OCI-LY1 (cell line): ENCODE measurements at regions not wholly inside any gene's neighbourhood (a gene's known extent, or its start where the extent isn't known, plus 50 kb on each side); places are given as distances from the start of the nearest gene placed in this dataset.
A peak's percentile ranks its signal among the peaks of the same experiment; 100 is the strongest.

Source experiments
- H2AFZ ChIP-seq: fragments of 200-600 bp; sonication (generic), shearing (Covaris generic); 2 replicates; pipeline ENCODE4 v1.6.0; 2014; ENCODE audit warnings: antibody characterized with exemption, mild to moderate bottlenecking, low read length
- H3F3A ChIP-seq: fragments of 200-600 bp; sonication (generic), shearing (Covaris generic); 2 replicates; pipeline ENCODE4 v1.6.0; 2014; ENCODE audit warnings: mild to moderate bottlenecking, antibody characterized with exemption, low read length, moderate library complexity; ENCODE audit not compliant: insufficient read depth
- H3K27ac ChIP-seq: fragments of 200-600 bp; sonication (generic); 2 replicates; pipeline ENCODE4 v1.5.1; 2014; ENCODE audit warnings: low read length, mixed run types, mild to moderate bottlenecking, low read depth; ENCODE audit not compliant: poor library complexity, severe bottlenecking
- H3K27me3 ChIP-seq: fragments of 200-600 bp; sonication (generic); 2 replicates; pipeline ENCODE4 v1.6.0; 2014; ENCODE audit warnings: antibody characterized with exemption, mild to moderate bottlenecking, low read length, moderate library complexity; ENCODE audit not compliant: insufficient read depth
- H3K36me3 ChIP-seq: fragments of 200-600 bp; sonication (generic); 2 replicates; pipeline ENCODE4 v1.6.1; 2014; ENCODE audit warnings: mild to moderate bottlenecking, antibody characterized with exemption, low read length, moderate library complexity, mixed read lengths; ENCODE audit not compliant: insufficient read depth
- H3K4me1 ChIP-seq: fragments of 200-600 bp; sonication (generic); 2 replicates; pipeline ENCODE4 v1.5.1; 2014; ENCODE audit warnings: mild to moderate bottlenecking, low read length, moderate library complexity; ENCODE audit not compliant: insufficient read depth, severe bottlenecking
- H3K4me2 ChIP-seq: fragments of 200-600 bp; sonication (generic), shearing (Covaris generic); 2 replicates; pipeline ENCODE4 v1.6.1; 2014; ENCODE audit warnings: low read length
- H3K4me3 ChIP-seq: fragments of 200-600 bp; sonication (generic); 2 replicates; pipeline ENCODE4 v1.5.1; 2014; ENCODE audit warnings: low read length, low read depth, mild to moderate bottlenecking, mixed read lengths; ENCODE audit not compliant: poor library complexity, severe bottlenecking
- H3K79me2 ChIP-seq: fragments of 200-600 bp; shearing (Covaris generic); 2 replicates; pipeline ENCODE4 v1.6.1; 2016; ENCODE audit warnings: mixed run types, low read length, mixed read lengths; ENCODE audit not compliant: insufficient read depth
- H3K9ac ChIP-seq: fragments of 200-600 bp; sonication (generic), shearing (Covaris generic); 2 replicates; pipeline ENCODE4 v1.6.1; 2014; ENCODE audit warnings: mild to moderate bottlenecking, low read length, mixed read lengths
- H3K9me2 ChIP-seq: fragments of 200-600 bp; sonication (generic), shearing (Covaris generic); 2 replicates; pipeline ENCODE4 v1.6.1; 2014; ENCODE audit warnings: low read depth, mild to moderate bottlenecking, low read length, mixed read lengths
- H3K9me3 ChIP-seq: fragments of 200-600 bp; shearing (Covaris generic); 2 replicates; pipeline ENCODE4 v1.6.1; 2014; ENCODE audit warnings: low read length, mixed read lengths
- H4K20me1 ChIP-seq: fragments of 200-600 bp; sonication (generic), shearing (Covaris generic); 2 replicates; pipeline ENCODE4 v1.6.0; 2016; ENCODE audit warnings: mild to moderate bottlenecking, low read length; ENCODE audit not compliant: insufficient read depth
- CTCF ChIP-seq: fragments of 200-600 bp; sonication (generic), shearing (Covaris generic); IDR thresholded peaks from 2 replicates; pipeline ENCODE4 v1.5.1; 2017; ENCODE audit warnings: mild to moderate bottlenecking, antibody characterized with exemption, low read length, moderate library complexity, mixed read lengths
- EZH2 ChIP-seq: fragments of 200-600 bp; sonication (generic), shearing (Covaris generic); IDR thresholded peaks from 2 replicates; pipeline ENCODE4 v1.8.0; 2017; ENCODE audit warnings: borderline replicate concordance, mixed run types, mild to moderate bottlenecking, antibody characterized with exemption, low read length, moderate library complexity, mixed read lengths

DNA sequence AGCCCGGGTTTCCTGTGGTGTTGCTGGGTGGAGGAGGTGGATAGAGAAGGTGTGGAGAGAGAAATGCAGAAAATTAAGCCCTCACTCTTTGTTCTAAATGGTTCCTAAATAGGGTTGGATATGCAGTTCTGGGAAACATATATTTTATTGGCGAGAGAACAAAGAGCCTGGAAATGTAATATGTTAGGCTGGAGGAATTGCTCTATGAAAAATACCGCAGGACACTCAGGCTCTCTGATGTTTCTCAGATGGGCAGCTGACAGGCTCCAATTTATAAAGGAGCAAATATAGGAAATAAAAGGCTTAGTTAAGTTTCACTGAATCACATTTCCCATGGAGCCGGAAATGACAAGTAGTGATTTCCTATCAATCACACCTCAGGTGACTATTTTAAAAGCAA is 428.0 kb downstream of the TMEM135 start:
- TF ChIP-seq EZH2 (no peak), CTCF (no peak)
- Histone ChIP-seq H3F3A (no peaks in the 10 kb centered on the region), H3K4me1 (no peaks in the 10 kb centered on the region), H3K27me3 (no peaks in the 10 kb centered on the region), H3K4me3 (no peak overlapping the region), H4K20me1 (no peaks in the 10 kb centered on the region), H3K9me2 (no peaks in the 10 kb centered on the region), H2AFZ (no peak overlapping the region), H3K36me3 (no peaks in the 10 kb centered on the region), H3K79me2 (no peaks in the 10 kb centered on the region), H3K4me2 (no peak overlapping the region), H3K27ac (no peak overlapping the region), H3K9ac (no peak overlapping the region), H3K9me3 (no peaks in the 10 kb centered on the region)

- peak; percentile 50 for TF ChIP-seq CTCF
- TF ChIP-seq EZH2, result no peak
- Histone ChIP-seq H4K20me1 (no peaks in the 10 kb centered on the region), H3K9me2 (no peaks in the 10 kb centered on the region), H3K27ac (no peak overlapping the region), H3K4me1 (no peaks in the 10 kb centered on the region), H3K36me3 (no peaks in the 10 kb centered on the region), H3K4me2 (no peak overlapping the region), H3K9ac (no peak overlapping the region), H3F3A (no peaks in the 10 kb centered on the region), H3K27me3 (no peaks in the 10 kb centered on the region), H3K9me3 (no peaks in the 10 kb centered on the region), H3K4me3 (no peak overlapping the region), H3K79me2 (no peaks in the 10 kb centered on the region), H2AFZ (no peak overlapping the region)
These were observed 425.9 kb downstream of the TMEM135 start for GRCh38 chr11:87463486-87464102.

DNA sequence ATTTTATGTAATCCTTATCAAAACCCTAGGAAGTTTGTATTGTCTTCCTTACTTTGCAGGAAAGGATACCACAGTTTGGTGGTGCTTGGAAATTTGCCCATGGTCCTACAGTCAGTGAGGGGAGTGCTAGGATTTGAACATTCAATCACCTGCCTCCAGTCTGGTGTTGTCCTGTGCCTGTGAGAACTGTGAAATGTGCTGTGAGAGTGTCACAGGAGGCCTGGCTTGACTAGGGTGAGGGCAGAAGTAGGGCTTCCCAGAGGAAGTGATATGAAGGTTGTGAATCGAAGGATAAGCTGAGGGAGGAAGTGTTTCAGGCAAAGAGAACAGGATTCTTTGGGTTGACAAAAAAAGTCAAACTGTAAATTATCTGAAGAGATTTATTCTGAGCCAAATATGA is 424.4 kb downstream of the TMEM135 start:
- Histone ChIP-seq H3K27me3 (no peaks in the 10 kb centered on the region), H3K4me2 (no peak overlapping the region), H3K79me2 (no peaks in the 10 kb centered on the region), H3K27ac (no peak overlapping the region), H3K9ac (no peak overlapping the region), H3K4me1 (no peaks in the 10 kb centered on the region), H2AFZ (no peak overlapping the region), H3K4me3 (no peak overlapping the region), H3K36me3 (no peaks in the 10 kb centered on the region), H3F3A (no peaks in the 10 kb centered on the region), H3K9me2 (no peaks in the 10 kb centered on the region), H4K20me1 (no peaks in the 10 kb centered on the region), H3K9me3 (no peaks in the 10 kb centered on the region)
- TF ChIP-seq EZH2 (no peak), CTCF (no peak)
